ENCODE measurements at regions not wholly inside any gene's neighbourhood (a gene's known extent, or its start where the extent isn't known, plus 50 kb on each side); places are given as distances from the start of the nearest gene placed in this dataset.

DNA sequence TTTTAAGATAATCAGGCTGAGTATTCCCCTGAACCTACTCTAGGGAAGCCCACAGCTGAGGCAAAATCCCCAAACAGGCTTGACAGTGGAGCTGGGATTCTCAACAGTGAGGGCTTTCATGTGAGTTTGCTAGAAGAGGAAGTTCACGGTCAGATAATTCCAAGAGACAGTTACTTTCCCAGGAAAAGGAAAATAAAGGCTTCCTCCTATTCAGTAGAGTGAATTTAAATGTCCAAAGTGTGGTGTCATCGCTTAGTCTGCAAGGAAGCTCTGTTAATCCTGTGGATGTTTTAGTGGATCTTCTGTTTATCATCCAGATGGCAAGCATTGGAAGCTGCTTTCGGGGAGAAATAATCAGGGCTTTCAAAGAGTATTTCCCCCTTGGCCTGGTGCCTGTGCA is 119.8 kb downstream of the RPIA start:
- no peak overlapping the region for H3K4me3 ChIP-seq (ENCODE audit: low read depth, low read length)
- TF ChIP-seq, protein P1, sequence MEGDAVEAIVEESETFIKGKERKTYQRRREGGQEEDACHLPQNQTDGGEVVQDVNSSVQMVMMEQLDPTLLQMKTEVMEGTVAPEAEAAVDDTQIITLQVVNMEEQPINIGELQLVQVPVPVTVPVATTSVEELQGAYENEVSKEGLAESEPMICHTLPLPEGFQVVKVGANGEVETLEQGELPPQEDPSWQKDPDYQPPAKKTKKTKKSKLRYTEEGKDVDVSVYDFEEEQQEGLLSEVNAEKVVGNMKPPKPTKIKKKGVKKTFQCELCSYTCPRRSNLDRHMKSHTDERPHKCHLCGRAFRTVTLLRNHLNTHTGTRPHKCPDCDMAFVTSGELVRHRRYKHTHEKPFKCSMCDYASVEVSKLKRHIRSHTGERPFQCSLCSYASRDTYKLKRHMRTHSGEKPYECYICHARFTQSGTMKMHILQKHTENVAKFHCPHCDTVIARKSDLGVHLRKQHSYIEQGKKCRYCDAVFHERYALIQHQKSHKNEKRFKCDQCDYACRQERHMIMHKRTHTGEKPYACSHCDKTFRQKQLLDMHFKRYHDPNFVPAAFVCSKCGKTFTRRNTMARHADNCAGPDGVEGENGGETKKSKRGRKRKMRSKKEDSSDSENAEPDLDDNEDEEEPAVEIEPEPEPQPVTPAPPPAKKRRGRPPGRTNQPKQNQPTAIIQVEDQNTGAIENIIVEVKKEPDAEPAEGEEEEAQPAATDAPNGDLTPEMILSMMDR (conservative IDR thresholded peaks at IDR 0.05; ENCODE audit: low read depth, low read length), result no peak
- DNase-seq (ENCODE audit: low read depth), result no peak

DNA sequence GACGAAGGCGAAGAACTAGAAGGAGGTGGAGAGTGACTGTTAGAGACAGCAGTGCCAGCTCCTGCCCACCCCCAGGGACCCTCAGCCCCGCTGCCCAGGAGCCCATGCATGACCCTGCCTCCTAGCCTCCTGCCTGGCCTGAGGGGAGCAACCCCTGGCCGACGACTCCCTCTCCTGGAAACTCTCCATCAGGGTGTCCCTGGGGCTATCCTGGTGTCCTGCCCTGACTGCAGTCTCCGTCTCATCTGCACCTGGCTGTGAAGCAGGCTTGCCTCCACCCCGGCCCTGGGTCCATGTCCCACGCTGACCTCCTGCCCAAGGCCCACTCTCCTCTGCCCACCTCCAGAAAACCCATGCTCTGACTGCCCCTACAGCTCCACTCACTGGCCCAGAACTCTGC is 120.2 kb downstream of the RPIA start:
- no peak overlapping the region for H3K4me3 ChIP-seq (ENCODE audit: low read depth, low read length)
- TF ChIP-seq, protein P1 (conservative IDR thresholded peaks at IDR 0.05; ENCODE audit: low read depth, low read length), result no peak
- no peak for DNase-seq (ENCODE audit: low read depth)

DNA sequence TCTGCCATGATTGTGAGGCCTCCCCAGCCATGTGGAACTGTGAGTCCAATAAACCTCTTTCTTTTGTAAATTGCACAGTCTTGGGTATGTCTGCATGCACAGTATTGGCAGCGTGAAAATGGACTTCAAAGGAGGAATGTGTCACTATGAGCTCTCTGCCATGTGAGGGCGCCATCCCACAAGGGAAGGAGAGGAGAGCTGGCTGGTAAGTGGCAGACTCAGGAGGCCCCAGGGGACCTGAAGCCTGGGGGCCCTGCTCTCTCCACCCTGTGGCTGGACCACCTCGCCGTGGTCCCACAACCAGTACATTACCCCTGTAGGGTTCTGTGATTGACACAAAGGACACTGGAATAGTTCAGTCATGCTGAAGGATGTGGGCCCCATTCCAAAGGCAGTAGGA is 122.1 kb downstream of the RPIA start:
- no peak for DNase-seq (ENCODE audit: low read depth)
- no peak overlapping the region for H3K4me3 ChIP-seq (ENCODE audit: low read depth, low read length)
- TF ChIP-seq, protein P1 (conservative IDR thresholded peaks at IDR 0.05; ENCODE audit: low read depth, low read length), result no peak

DNA sequence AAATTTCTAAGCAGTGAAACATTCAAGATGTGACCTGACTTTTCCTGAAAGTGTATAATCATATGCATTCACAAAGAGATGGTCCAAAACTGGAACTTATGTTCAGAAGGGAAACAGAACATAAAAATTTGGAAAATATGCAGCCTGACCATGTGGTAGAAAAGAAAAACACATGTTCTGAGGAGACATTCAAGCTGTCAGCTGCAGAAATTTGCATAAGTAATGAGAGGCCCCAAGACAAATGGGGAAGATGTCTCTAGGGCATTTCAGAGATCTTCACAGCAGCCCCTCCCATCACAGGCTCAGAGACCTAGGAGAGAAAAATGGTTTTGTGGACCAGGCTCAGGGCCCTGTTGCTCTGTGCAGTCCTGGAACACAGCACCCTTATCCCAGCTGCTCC is 123.8 kb downstream of the RPIA start:
- no peak overlapping the region for H3K4me3 ChIP-seq (ENCODE audit: low read depth, low read length)
- no peak for DNase-seq (ENCODE audit: low read depth)
- TF ChIP-seq, protein P1 (conservative IDR thresholded peaks at IDR 0.05; ENCODE audit: low read depth, low read length), result no peak

DNA sequence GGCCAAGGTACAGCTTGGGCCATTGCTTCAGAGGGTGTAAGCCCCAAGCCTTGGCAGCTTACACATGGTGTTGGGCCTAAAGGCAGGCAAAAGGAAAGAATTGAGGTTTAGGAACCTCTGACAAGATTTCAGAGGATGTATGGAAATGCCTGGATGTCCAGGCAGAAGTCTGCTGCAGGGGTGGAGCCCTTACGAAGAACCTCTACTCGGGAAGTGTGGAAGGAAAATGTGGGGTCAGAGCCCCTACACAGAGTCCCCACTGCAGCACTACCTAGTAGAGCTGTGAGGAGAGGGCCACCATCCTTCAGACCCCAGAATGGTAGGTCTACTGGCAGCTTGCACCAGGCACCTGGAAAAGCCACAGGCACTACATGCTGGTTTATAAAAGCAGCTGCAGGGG is 124.2 kb downstream of the RPIA start:
- DNase-seq (ENCODE audit: low read depth), result no peak
- H3K4me3 ChIP-seq (ENCODE audit: low read depth, low read length), result no peak overlapping the region
- TF ChIP-seq, protein P1 (conservative IDR thresholded peaks at IDR 0.05; ENCODE audit: low read depth, low read length), result no peak

DNA sequence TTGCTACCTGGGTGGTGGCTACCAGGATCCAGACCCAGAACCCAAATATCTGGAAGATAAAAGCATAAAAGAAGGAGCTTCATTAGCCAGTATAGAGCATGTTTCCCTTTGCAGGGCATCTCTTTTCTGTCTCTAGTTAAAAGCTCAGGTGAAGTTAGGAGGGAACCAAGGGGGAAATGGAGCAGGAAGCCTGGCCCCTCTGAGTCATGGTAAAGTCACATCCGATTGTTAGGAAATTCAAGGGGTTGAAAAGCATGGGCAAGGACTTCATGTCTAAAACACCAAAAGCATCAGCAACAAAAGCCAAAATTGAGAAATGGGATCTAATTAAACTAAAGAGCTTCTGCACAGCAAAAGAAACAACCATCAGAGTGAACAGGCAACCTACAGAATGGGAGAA is 126.9 kb downstream of the RPIA start:
- DNase-seq (ENCODE audit: low read depth), result no peak
- H3K4me3 ChIP-seq (ENCODE audit: low read depth, low read length), result no peak overlapping the region
- TF ChIP-seq, protein P1 (conservative IDR thresholded peaks at IDR 0.05; ENCODE audit: low read depth, low read length), result no peak

DNA sequence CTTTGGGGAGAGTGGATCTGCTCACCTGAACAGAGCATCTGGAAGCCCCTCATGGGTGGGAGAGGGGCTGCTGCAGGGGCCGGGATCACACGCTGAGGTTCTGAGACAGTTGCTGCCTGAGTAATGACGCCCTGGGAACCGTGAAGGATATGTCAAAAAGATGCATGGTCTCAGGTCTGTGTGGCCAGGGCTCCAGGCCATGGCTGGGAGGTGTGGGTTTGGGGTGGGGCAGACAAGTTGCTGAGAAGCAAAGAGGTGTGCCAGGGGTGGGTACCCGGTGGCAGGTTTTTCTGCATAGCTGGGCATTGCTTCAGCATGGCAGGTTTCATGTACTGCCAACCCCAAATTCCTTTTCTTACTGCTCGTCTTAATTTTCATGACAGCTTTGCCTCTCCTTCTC is 133.5 kb downstream of the RPIA start:
- TF ChIP-seq, protein P1 (conservative IDR thresholded peaks at IDR 0.05; ENCODE audit: low read depth, low read length), result no peak
- no peak for DNase-seq (ENCODE audit: low read depth)
- no peak overlapping the region for H3K4me3 ChIP-seq (ENCODE audit: low read depth, low read length)

Measured in choroid plexus epithelial cell (primary cell).